ENCODE measurements at regions not wholly inside any gene's neighbourhood (a gene's known extent, or its start where the extent isn't known, plus 50 kb on each side); places are given as distances from the start of the nearest gene placed in this dataset.

- TF ChIP-seq CTCF (IDR thresholded peaks at IDR 0.05; ENCODE audit: insufficient read depth, low read length, poor library complexity, severe bottlenecking), result no peak
- H3K4me3 ChIP-seq (ENCODE audit: low read depth, low read length), result no peak overlapping the region
- H3K36me3 ChIP-seq (ENCODE audit: control insufficient read depth, insufficient read depth, low read length), result no peaks in the 10 kb centered on the region
- DNase-seq (ENCODE audit: low read depth), result peak; percentile 45
- no peaks in the 10 kb centered on the region for H3K27me3 ChIP-seq (ENCODE audit: control insufficient read depth, insufficient read depth, low read length)
Measured at GRCh38 chr10:20466731-20467130, 430.4 kb downstream of the NEBL start.

GRCh38 chr10:20457649-20458048 lies 439.5 kb downstream of the NEBL start:
- H3K27me3 ChIP-seq (ENCODE audit: control insufficient read depth, insufficient read depth, low read length), result no peaks in the 10 kb centered on the region
- no peaks in the 10 kb centered on the region for H3K36me3 ChIP-seq (ENCODE audit: control insufficient read depth, insufficient read depth, low read length)
- TF ChIP-seq CTCF (IDR thresholded peaks at IDR 0.05; ENCODE audit: insufficient read depth, low read length, poor library complexity, severe bottlenecking), result no peak
- DNase-seq (ENCODE audit: low read depth), result no peak
- H3K4me3 ChIP-seq (ENCODE audit: low read depth, low read length), result no peak overlapping the region

GRCh38 chr10:20455774-20456173 lies 441.3 kb downstream of the NEBL start:
- H3K27me3 ChIP-seq (ENCODE audit: control insufficient read depth, insufficient read depth, low read length), result no peaks in the 10 kb centered on the region
- no peak overlapping the region for H3K4me3 ChIP-seq (ENCODE audit: low read depth, low read length)
- DNase-seq (ENCODE audit: low read depth), result no peak
- H3K36me3 ChIP-seq (ENCODE audit: control insufficient read depth, insufficient read depth, low read length), result no peaks in the 10 kb centered on the region
- no peak for TF ChIP-seq CTCF (IDR thresholded peaks at IDR 0.05; ENCODE audit: insufficient read depth, low read length, poor library complexity, severe bottlenecking)

GRCh38 chr10:20454331-20454730 lies 442.8 kb downstream of the NEBL start:
- no peaks in the 10 kb centered on the region for H3K27me3 ChIP-seq (ENCODE audit: control insufficient read depth, insufficient read depth, low read length)
- no peak for DNase-seq (ENCODE audit: low read depth)
- no peak overlapping the region for H3K4me3 ChIP-seq (ENCODE audit: low read depth, low read length)
- no peaks in the 10 kb centered on the region for H3K36me3 ChIP-seq (ENCODE audit: control insufficient read depth, insufficient read depth, low read length)
- no peak for TF ChIP-seq CTCF (IDR thresholded peaks at IDR 0.05; ENCODE audit: insufficient read depth, low read length, poor library complexity, severe bottlenecking)

- H3K4me3 ChIP-seq (ENCODE audit: low read depth, low read length), result no peak overlapping the region
- no peak for TF ChIP-seq CTCF (IDR thresholded peaks at IDR 0.05; ENCODE audit: insufficient read depth, low read length, poor library complexity, severe bottlenecking)
- H3K36me3 ChIP-seq (ENCODE audit: control insufficient read depth, insufficient read depth, low read length), result no peaks in the 10 kb centered on the region
Measured at GRCh38 chr10:20446561-20447193, 450.4 kb downstream of the NEBL start.

GRCh38 chr10:20443094-20443493 lies 454.0 kb downstream of the NEBL start:
- H3K27me3 ChIP-seq (ENCODE audit: control insufficient read depth, insufficient read depth, low read length), result no peaks in the 10 kb centered on the region
- no peak for DNase-seq (ENCODE audit: low read depth)
- no peaks in the 10 kb centered on the region for H3K36me3 ChIP-seq (ENCODE audit: control insufficient read depth, insufficient read depth, low read length)
- TF ChIP-seq CTCF (IDR thresholded peaks at IDR 0.05; ENCODE audit: insufficient read depth, low read length, poor library complexity, severe bottlenecking), result no peak
- no peak overlapping the region for H3K4me3 ChIP-seq (ENCODE audit: low read depth, low read length)

More at GRCh38 chr10:20446561-20447193, 450.4 kb downstream of the NEBL start:
- H3K27me3 ChIP-seq (ENCODE audit: control insufficient read depth, insufficient read depth, low read length), result no peaks in the 10 kb centered on the region
- no peak for DNase-seq (ENCODE audit: low read depth)
